Hematopoietic multipotent progenitor cell treated with erythropoietin and hydrocortisone succinate and interleukin-3 and kit ligand, for 17 days (in vitro differentiated cells): ENCODE measurements at regions not wholly inside any gene's neighbourhood (a gene's known extent, or its start where the extent isn't known, plus 50 kb on each side); places are given as distances from the start of the nearest gene placed in this dataset.
"Not testable (repeated sequence)": the region's sequence is repeated elsewhere in the genome, so short reads cannot be mapped to it uniquely, and the experiment has no call there.

Source experiments
- DNase-seq: peaks from one replicate; pipeline ENCODE4 v3.0.0-alpha.2; 2015; ENCODE audit warnings: low spot score

DNA sequence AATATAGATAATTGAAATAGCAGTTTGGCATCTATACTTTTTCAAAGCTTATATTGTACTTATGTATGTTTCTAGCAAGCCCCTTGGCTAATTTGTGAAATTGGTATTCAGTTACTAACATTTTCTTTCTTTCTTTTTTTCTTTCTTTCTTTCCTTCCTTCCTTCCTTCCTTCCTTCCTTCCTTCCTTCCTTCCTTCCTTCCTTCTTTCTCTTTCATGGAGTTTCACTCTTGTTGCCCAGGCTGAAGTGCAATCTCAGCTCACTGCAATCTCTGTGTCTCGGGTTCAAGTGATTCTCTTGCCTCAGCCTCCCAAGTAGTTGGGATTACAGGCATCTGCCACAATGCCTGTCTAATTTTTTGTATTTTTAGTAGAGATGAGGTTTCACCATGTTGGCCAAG, 215.4 kb downstream of the NNT start:
- DNase-seq, result not testable (repeated sequence)

DNA sequence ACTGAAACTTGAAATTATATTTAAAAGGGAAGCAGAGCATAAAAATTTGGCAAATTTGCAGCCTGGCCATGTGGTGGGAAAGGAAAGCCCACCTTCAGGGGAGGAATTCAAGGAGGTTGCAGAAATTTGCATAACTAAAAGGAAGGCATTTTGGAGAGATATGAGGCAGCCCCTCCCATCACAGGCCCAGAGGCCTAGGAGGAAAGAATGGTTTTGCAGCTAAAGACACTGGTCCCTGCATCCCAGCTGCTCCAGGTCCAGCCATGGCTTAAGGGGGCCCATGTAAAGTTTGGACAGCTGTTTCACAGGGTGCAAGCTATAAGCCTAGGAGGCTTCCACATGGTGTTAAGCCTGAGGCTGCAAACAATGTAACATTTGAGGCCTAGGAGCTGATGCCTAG, 212.5 kb downstream of the NNT start:
- DNase-seq, result no peak

DNA sequence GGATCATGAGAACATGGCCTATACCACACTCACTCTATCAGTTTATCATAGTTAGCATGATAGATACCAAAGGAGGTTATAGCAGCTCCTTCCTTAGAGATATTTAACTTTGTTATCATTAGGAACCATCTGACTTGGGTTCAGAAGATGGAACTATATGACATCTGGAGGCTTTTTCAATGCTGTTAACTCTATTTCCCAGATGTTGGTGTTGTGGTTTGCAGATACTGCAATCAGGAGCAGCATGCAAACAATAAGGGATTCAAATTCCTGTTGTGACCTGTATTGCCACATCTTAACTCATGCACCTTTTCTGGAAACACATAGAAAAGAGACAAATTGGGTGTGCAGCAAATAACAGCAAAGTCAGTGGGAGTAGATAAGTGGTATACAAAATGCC, 201.7 kb downstream of the NNT start:
- DNase-seq, result no peak

DNA sequence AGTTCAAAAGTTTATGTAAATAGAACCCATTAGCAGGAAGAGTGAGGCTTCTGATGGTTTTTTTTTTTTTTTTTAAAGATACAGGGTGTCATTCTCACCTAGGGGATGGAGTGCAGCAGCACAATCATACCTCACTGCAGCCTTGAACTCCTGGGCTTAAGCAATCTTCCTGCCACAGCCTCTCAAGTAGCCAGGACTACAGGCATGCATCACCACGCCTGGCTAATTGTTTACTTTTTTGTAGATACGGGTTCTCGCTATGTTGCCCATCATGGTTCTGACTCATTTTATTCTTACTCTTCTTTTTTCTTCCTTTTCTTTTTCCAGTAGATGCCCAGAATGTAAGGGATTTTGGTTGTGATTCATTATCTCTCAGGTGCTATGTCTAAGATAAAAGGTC, 201.1 kb downstream of the NNT start:
- no peak for DNase-seq

DNA sequence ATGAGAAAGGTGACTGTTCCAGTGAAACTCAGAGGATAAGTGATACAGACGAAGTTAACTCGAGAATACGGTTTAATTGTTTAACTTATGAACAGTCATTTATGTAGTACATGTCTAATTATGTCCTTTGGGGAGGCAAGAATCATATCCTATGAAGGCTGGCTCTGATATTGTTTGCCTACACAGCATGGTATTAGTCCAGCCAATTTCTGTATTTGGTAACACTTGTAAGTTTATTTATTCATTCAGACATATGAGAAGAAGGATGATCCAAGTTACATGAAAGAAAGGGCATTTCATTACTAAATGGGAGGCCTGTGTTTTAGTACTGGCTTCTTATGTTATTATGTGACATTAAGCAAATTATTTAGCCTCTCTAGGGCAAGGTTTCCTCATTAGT, 199.7 kb downstream of the NNT start:
- DNase-seq, result no peak

DNA sequence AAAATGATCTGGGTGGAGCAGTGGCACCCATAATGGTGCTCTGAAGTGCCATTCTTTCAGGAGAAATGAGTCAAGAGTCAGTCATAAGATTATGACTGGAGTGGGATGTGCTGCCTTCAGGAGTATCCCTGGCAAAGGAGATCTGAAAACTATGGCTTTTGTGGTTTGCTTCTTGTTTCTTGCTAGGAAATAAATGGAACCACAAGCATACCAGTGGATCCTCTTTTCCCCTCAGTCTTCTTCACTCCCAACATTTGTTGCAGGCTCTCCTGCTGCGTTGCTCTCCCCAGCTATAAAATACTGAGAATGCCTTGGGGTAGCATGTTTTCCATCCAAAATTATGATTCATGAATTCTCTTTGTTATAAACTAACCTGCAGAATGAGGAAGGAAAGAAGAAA, 199.1 kb downstream of the NNT start:
- DNase-seq, result no peak

DNA sequence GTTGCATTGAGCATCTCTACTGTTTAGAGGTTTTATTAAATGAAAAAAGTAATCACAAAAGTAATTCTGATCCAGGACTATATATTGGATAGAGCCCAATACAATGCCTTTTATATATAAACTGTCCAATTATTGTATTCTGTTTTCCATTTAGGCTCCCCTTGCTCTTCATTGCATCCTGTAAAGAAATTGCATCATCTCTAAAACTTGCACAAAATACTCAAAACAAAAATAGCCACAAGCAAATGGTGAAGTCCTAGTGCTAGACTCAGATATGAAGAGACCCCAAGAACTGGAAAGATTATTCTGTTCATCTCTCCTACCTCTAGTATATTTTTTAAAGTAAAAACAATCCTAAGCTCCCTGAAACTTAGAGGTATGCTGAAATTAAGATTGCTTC, 195.8 kb downstream of the NNT start:
- no peak for DNase-seq

DNA sequence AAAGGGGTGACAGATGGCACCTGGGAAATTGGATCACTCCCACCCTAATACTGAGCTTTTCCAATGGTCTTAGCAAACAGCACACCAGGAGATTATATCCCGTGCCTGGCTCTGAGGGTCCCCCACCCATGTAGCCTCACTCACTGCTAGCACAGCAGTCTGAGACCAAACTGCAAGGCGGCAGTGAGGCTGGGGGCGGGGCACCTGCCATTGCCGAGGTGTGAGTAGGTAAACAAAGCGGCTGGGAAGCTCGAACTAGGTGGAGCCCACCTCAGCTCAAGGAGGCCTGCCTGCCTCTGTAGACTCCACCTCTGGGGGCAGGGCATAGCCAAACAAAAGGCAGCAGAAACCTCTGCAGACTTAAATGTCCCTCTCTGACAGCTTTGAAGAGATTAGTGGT, 188.9 kb downstream of the NNT start:
- DNase-seq, result not testable (repeated sequence)

DNA sequence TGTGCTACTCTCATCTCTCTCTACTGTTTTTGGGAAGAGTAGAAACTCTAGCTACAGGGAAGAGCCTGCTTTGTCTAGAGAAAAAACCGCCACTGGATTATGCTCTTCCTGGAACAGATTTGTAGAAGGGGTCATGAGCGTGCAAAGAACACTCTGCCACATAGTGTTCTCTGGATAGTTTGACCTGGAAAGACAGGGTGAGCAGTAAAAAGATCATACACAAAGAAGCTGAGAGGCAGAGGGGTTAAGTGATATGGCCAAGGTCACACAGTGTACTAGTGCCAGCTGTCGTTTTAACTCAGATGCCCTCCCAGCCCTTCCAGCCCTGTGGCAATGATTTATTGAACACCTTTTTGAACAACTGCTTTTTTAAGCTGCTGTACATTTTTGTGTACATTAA, 182.2 kb downstream of the NNT start:
- no peak for DNase-seq

DNA sequence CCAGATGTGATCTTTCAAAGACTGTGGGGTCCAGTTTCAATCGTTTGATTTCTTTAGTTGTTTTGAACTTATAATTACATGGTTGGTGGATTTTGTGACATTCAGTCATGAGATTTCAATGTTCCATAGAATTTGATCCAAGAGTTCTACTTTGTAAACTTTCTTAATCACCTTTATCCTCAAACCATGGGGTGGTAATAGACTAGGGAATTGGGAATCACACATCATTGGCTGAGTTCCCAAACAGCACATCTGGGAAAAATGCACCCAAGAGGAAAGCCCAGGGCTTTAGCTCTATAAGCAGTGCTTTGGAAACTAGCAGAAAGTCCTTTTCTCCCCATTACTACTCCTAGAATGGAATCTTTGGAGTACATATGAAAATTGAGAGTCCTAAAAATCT, 177.6 kb downstream of the NNT start:
- DNase-seq, result no peak

DNA sequence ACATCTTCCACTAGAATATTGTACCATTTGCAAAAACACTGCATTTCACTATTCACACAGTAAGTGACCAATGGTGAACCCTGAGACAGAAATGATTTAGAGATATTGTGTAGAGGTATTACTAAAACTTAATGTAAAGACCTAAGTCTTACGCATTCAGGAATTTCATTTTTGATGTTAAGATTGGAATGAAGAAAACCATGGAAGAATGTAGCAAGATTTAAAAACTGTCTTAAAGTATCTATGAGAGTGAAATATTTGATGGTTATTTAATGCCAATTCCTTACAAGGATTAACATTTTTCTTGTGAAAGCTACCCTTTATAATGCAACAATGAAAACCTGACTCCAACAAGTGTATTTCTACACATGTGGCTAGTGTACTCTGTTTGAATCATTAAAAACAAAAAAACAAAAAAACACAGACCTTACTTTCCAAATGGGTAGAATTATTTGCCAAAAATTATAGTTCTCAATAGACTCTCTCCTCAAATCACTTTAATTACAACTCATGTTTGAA, 172.0 kb downstream of the NNT start:
- DNase-seq, result no peak

DNA sequence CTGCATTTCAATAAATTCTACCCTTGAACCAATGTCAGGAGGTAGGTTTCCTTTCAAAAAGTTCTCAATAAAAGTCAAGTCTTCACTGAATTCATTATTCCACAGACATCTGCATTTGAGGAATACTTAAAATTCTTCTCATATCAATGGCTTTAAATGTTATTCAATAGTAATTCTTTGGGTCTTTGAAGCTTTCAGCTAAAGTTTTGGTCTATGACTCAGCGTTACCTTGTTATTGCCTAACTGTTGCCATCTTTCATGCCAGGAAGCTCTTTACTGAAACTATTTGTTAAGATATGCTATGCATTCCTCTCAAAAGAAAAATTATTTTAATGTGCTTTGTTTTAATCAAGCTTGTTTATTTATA, 170.5 kb downstream of the NNT start:
- DNase-seq, result peak; percentile 24

DNA sequence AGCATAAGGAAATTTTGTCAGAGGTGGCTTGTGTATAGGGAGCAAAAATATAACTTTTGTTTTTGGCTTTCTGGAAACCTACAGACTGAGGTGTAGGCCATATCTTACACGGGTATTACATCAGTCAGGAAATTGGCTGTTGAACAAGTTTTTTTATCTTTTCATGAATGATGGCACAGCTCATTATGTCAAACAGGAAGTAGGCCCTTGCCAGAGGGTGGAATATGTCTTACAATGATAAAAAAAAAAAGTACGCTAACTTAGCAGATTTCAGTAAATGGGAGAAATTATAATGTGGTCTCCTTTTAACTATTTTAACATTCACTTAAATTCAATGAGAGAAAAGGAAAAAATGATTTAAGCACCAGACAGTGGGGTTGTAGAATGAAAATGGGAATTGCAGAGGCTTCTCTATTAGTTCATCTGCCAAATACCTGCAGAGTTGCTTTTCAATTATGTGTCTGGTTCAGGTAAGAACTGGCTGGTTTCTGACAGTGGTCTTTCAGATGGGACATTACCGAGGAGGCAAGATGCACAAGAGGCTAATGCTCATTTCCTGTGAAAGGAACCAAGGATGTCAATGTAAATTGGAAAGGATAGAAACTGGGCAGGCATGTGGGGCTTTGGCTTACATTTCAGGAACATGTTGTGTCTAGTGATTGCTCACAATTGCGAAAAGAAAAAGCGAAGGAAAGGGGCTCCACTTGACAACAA, 169.9 kb downstream of the NNT start:
- peak; percentile 54 for DNase-seq

DNA sequence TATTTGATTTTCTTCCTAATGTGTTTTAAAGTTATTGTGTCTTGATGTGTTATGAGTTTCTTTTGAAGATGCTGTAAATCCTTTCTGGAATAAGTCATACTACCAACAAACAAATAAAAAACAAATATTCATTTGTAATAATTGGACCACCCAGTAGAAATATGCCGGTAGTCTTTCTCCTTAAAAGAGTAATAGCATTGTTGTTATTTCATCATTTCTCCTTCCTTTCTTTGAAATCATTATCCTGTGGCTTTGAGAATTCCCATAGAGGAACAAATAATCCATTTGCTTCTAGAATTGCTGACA, 169.4 kb downstream of the NNT start:
- DNase-seq, result no peak

DNA sequence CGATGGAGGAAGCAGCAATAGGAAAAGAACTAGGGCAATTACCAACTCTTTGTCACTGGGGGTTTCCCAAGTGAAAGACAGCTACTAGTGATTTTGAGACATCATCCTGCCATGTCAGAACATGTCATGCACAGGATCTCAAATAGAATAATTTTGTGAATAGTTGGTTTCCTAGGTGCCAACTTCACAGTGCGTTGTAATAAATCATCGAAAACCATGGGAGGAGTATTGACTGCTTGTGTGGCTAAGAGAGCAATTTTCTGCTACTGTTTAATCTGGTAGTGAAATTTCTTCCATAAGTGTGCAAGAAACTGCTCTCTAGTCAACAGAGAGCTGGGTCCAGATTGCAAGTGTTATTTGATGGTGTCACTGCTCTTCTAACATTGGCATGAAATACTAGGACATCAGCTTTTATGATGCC, 168.6 kb downstream of the NNT start:
- DNase-seq, result peak; percentile 5

DNA sequence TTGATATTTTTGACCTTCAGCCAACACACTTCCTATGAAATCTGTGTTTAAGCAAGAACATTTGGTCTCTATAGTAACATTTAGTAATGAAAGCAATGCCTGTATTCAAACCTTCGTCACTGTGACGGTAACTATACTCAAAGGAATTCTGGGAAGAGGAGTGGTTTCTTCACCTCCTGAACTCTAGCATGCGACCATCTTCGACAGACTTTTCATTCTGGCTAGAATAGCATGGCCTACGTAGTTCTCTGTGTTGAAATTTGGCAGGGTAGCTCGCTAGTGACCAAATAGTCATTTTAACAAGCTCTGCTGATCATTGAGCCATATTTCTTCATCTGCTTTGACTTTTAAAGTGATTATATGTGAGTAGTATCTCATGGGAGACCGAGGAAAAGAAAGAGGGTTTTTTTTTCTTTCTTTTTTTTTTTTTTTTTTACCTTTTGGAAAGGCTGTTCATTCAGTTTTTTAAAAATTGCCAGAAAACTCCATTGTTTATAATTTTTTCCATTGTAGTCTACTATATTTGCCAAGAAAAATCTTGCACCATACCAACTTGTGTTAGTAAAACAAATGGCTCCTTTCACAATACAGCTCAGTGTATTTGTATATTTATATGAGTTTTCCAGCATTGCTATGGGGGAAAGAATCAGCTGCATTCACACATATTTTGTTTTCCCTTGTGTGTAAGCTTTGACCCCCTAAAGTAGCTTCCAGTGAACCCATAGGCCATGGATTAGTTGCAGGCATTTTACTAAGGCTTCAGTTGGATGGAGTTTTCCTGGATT, 166.8 kb downstream of the NNT start:
- DNase-seq, result no peak
